ENCODE measurements at regions not wholly inside any gene's neighbourhood (a gene's known extent, or its start where the extent isn't known, plus 50 kb on each side); places are given as distances from the start of the nearest gene placed in this dataset.

DNA sequence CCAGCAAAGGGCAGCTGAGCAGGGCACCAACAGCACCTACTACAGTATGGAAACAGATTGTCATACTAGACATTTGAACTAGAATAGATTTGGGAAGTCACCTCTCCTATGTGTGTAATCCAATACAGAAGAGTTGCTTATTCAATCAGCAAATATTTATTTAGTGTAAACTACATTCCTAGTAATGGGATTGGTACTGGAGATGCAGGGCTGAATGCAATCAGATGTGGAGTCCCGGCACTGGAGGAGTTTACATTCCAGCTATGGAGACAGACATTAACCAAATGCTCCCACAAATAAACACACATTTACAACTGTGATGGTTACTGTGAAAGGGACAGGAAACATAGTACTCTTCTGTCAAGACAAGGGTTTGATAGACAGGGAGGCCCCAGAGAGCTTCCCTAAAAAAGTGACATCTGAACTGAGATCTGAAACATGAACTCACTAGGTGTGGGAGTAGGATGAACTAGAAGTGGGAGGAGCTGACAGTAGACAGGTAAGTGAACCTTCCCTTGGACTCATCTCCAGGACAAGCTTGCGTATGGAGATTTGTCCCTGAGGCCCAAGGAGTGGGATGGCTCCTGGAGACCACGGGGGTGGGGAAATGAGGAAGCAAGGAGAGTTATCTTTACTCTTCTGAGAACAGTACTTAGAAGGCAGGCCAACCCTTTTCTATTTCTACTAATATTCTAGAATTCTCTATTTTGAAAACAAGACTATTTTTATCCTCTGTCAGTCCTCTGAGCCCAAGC is 420.5 kb downstream of the MAFB start:
- DNase-seq (ENCODE audit: low read depth) = no peak
- no peak overlapping the region for H3K4me3 ChIP-seq (ENCODE audit: low read depth, low read length)
- TF ChIP-seq, protein P1, sequence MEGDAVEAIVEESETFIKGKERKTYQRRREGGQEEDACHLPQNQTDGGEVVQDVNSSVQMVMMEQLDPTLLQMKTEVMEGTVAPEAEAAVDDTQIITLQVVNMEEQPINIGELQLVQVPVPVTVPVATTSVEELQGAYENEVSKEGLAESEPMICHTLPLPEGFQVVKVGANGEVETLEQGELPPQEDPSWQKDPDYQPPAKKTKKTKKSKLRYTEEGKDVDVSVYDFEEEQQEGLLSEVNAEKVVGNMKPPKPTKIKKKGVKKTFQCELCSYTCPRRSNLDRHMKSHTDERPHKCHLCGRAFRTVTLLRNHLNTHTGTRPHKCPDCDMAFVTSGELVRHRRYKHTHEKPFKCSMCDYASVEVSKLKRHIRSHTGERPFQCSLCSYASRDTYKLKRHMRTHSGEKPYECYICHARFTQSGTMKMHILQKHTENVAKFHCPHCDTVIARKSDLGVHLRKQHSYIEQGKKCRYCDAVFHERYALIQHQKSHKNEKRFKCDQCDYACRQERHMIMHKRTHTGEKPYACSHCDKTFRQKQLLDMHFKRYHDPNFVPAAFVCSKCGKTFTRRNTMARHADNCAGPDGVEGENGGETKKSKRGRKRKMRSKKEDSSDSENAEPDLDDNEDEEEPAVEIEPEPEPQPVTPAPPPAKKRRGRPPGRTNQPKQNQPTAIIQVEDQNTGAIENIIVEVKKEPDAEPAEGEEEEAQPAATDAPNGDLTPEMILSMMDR (conservative IDR thresholded peaks at IDR 0.05; ENCODE audit: low read depth, low read length) = no peak

DNA sequence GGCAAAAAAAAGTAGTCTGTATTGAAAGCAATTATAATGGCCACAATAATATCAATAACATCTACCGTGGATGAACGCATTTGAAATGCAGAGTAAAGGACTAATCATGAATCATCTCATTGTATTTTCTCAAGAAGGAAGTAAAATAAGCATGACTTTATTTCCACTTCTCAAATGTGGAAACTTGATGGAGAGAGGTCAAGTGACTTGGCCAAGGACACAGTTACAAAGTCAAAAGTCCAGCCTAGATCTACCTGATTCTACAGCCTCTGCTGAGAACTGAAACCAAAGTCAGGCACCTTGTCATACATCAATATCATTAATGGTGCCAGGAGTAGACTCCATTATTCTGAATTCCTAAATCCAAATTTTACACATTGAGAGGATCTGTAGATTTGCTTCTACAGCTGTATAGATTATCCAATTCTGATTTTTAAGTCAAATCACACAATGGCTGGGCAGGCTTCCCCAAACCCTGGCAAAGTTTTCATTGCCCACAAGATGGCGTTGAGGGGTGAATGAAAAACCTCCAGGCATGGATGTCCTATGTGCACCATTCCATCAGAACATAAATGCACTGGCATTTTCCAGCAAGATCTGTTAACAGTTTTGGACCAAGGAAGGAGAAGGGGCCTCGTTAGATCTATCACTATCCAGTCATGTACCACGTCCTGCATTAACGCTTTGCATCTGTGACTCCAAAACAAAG is 423.1 kb downstream of the MAFB start:
- TF ChIP-seq, protein P1 (conservative IDR thresholded peaks at IDR 0.05; ENCODE audit: low read depth, low read length) = peak; percentile 55
- DNase-seq (ENCODE audit: low read depth) = no peak
- no peak overlapping the region for H3K4me3 ChIP-seq (ENCODE audit: low read depth, low read length)

DNA sequence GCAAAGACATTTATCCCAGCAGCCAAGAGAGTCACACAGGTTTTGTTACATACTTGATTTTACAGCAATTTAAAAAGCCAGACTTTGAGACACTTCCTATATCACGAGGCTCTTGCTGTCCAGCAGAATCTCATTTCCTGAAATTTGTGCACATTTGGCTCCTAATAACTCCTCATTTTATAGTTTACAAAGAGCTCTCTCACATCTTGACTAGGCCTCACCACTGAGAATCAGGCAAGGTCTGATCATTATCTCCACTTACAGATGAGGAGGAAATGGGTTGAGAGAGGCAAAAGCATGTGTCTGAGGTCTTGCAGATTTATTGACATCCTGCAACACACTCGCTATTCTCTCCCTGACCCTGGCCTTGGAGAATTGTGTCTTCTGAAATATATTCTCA is 426.8 kb downstream of the MAFB start:
- no peak for DNase-seq (ENCODE audit: low read depth)
- TF ChIP-seq, protein P1 (conservative IDR thresholded peaks at IDR 0.05; ENCODE audit: low read depth, low read length) = no peak

DNA sequence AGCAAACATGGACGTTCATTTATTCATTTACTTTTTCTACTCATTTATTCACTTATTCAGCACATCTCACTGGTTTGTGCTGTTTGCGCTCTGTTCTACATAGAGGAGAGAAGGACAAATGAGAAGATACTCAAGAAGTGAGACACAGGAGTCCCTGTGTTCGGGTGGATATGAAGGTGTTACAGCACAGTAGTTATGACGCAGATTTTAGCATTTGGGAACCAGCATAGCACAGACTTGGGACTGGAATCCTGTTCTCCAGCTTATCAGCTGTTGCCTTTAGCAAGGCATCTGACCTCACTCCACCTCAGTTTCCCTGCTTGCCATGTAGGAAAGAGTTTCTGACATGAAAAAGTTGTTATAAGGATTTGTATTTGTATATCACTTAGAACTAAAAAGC is 430.1 kb downstream of the MAFB start:
- DNase-seq (ENCODE audit: low read depth) = no peak
- no peak overlapping the region for H3K4me3 ChIP-seq (ENCODE audit: low read depth, low read length)

More for the DNA sequence above, 426.8 kb downstream of the MAFB start:
- no peak overlapping the region for H3K4me3 ChIP-seq (ENCODE audit: low read depth, low read length)

DNA sequence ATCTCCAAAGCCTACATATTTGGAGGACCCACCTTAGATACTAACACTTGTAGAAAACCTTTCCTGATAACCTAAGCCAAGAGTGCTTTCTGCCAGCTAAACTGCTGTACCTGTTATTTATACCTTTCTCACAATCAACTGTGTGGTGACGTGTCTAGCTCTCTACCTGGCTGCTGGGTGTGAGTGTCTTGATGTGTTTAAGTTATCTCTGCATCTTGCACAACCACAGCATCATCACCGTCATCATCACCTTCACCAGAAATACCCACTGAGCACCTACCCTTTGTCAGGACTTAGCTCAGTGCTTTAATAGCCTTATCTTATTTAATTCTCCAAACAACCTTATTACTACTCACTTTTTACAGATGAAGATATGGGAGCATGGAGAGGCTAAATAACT is 431.3 kb downstream of the MAFB start:
- TF ChIP-seq, protein P1 (conservative IDR thresholded peaks at IDR 0.05; ENCODE audit: low read depth, low read length) = no peak
- no peak overlapping the region for H3K4me3 ChIP-seq (ENCODE audit: low read depth, low read length)
- DNase-seq (ENCODE audit: low read depth) = no peak

More for the DNA sequence above, 430.1 kb downstream of the MAFB start:
- TF ChIP-seq, protein P1 (conservative IDR thresholded peaks at IDR 0.05; ENCODE audit: low read depth, low read length) = no peak

DNA sequence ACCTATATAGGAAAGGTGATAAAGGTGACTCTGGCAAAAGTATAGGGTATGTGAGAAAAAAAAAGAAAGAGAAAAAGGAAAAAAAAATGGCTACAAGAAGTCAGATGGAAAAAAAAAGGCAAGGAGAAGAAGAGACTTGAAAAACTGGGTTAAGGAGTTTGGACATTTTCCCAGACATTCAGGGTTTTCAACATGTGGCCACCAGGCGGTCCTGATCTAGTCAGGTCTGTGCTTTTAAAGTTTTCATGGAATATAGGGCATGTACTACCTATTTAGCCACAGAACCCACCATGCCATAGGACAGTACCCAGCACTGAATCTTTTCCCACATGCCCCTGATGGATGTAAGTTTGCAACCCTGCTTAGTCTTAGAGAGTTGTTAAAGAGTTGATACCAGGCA is 433.7 kb downstream of the MAFB start:
- TF ChIP-seq, protein P1 (conservative IDR thresholded peaks at IDR 0.05; ENCODE audit: low read depth, low read length) = no peak
- DNase-seq (ENCODE audit: low read depth) = no peak
- no peak overlapping the region for H3K4me3 ChIP-seq (ENCODE audit: low read depth, low read length)

Data from epithelial cell of proximal tubule (primary cell).